ENCODE measurements at regions not wholly inside any gene's neighbourhood (a gene's known extent, or its start where the extent isn't known, plus 50 kb on each side); places are given as distances from the start of the nearest gene placed in this dataset.

DNA sequence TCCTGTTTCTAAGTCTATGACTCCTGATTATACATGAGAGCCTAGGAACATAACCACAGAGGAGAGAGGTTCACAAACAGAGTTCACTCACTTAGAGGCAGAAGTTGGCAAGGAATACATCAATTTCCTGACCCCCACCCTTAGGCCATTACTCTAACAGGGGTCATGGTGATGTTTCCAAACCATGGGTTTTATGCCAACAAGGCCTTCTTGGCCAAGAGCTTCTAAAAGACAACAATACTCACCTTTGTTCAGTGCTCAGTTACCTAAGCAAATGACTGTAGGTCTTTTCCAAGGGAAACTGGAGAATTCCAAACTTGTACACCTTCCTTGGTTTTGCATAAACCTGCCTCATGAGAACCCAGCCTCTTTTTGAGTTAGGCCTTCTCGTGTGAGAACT lies 52.6 kb downstream of the ERICH4 start:
- no peak for DNase-seq (ENCODE audit: low spot score)

GRCh38 chr19:41499899-41500298 lies 56.9 kb downstream of the ERICH4 start:
- DNase-seq (ENCODE audit: low spot score), result no peak

- DNase-seq (ENCODE audit: low spot score), result no peak
Measured at GRCh38 chr19:41500443-41500842, 57.5 kb downstream of the ERICH4 start.

- no peak for DNase-seq (ENCODE audit: low spot score)
Measured at GRCh38 chr19:41501854-41502253, 58.9 kb downstream of the ERICH4 start.

DNA sequence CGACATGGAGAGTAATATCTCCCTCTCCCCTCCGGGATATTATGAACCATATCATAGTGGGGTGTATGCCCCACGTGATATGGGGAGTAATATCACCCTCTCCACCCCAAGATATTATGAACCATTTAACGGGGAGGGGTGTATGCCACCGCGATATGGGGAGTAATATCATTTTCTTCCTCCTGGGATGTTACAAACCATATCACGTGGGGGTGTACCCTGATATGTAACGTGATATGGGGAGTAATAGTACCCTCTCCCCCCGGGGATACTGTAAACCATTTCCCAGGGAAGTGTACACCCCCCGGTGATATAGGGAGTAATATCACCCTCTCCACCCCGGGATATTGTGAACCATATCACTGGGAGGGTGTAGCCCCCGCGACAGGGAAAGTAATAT lies 62.1 kb downstream of the ERICH4 start:
- DNase-seq (ENCODE audit: low spot score), result no peak

- DNase-seq (ENCODE audit: low spot score), result no peak
Measured at GRCh38 chr19:41510484-41510883, 65.5 kb upstream of the CEACAM21 start.

DNA sequence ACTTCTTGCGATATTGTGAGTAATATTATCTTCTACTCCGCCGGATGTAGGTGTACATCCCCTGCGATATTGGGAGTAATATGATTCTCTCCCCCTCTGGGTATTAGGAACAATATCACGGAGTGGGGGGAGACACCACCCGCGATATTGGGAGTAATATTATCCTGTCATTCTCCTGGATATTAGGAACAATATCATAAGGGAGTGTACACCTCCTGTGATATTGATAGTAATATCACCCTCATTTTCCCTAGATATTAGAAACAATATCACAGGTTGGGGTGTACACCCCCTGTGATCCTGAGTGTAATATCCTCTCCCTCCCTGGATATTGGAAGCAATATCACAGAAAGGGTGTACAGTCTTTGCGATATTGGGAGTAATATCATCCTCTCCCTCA lies 64.3 kb upstream of the CEACAM21 start:
- no peak for DNase-seq (ENCODE audit: low spot score)

DNA sequence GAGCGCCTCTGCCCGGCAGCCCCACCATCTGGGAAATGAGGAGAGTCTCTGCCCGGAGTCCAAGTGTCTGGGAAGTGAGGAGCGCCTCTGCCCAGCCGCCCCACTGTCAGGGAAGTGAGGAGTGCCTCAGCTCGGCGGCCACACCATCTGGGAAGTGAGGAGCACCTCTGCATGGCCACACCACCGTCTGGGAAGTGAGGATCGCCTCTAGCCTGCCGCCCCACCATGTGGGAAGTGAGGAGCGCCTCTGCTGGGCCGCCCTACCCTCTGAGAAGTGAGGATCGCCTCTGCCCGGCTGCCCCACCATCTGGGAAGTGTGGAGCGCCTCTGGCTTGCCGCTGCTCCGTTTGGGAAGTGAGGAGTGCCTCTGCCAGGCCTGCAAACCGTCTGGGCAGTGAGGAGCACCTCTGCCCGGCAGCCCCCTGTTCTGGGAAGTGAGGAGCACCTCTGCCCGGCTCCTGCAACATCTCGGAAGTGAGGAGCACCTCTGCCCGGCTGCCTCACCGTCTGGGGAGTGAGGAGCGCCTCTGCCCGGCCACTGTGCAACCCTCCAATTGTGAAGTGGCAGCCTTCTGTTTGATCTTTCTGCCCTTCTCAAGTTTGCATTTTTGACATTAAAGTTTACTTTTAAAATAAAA lies 60.8 kb upstream of the CEACAM21 start:
- no peak for DNase-seq (ENCODE audit: low spot score)

DNA sequence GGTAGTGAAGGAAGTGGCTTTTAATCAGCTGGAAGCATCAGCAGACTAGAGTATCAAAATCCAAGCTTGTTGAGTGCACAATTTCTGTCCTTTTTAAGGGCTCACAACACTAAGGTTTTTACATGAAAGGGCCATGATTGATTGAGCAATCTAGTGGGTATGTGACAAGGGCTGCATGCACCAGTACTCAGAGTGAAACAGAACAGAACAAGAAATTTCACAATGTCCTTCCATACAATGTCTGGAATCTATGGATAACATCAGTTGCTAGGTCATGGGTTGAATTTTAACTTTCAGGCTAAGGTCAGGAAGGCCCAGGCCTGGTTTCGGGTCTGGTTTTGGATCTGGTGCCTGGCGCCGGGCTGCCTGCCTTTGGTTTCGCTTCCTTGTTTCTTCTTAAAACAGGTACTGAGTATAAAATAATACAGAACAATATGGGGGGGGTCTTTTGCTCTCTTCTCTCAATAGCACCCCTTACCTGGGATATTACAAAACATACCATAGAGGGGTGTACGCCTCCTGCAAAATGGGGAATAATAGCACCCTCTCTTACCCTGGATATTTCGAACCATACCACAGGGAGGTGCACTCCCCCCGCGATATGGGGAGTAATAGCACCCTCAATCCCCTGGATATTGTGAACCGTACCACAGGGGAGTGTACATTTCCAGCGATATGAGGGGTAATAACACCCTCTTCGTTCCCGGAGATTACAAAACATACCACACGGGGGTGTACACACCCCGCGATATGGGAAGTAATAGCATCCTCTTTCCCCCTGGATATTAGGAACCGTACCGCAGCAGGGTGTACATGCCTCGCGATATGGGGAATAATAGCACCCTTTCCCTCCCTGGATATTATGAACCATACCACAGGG lies 59.4 kb upstream of the CEACAM21 start:
- DNase-seq (ENCODE audit: low spot score), result peak; percentile 4

GRCh38 chr19:41518141-41518540 lies 57.8 kb upstream of the CEACAM21 start:
- DNase-seq (ENCODE audit: low spot score), result no peak

DNA sequence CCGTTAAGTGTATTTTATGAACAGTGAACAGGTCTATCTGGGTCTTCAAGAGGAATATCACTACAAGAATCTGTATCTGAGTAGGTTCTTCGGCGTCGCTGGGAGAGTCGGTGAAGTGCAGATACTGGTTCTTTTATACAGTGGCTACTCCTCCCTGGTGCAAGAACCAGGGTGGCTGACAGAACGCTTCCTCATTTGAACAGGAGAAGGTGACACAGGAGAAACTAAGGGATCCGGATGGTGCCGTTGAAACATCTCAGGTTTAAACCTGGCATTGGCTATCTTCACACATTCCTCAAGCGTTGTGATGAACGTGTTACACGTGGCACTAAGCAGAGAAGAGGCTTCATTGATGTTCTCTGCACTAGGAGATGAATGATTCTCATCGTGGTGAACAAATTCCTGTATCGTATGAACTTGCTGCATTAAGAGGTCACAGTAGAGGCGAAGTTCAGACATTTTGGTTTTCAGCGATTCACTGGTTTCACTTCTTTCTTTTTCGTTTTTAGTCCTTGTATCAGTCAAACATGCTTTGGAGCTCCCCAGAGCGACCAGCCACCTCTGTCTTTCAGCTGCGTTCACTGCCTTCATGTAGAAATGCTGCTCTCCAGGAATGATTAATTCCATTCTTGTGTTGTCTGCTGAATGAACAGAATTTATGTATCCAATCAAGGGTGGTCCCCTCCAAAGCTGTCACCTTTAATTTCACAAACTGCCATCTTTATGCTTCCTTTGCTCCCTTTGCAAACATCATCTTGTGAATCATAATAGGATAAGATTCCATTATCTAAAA lies 54.6 kb upstream of the CEACAM21 start:
- peak; percentile 25 for DNase-seq (ENCODE audit: low spot score)

- DNase-seq (ENCODE audit: low spot score), result no peak
Measured at GRCh38 chr19:41521931-41522555, 53.9 kb upstream of the CEACAM21 start.

- no peak for DNase-seq (ENCODE audit: low spot score)
Measured at GRCh38 chr19:41525989-41526388, 50.0 kb upstream of the CEACAM21 start.
